ENCODE measurements at regions not wholly inside any gene's neighbourhood (a gene's known extent, or its start where the extent isn't known, plus 50 kb on each side); places are given as distances from the start of the nearest gene placed in this dataset.
"Not testable (repeated sequence)": the region's sequence is repeated elsewhere in the genome, so short reads cannot be mapped to it uniquely, and the experiment has no call there.

DNA sequence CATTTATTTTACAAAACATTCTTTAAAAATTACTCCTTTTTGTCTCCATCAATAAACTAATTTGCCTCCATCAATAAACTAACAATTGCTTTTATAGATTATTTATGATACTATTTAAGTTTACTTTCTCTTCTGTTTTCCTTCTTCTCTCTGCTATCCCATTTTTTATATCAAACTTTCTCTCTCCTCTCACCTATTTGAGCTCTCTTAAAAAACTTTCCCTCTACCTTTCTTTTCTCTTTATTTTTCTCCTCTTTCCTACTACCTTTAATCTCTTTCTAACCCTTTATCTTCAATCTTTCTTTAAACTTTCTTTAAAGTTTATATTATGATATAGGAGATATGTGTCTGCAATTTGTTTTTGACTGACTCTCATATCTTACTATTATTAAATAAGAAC is 566.4 kb downstream of the DACH1 start:
- DNase-seq (ENCODE audit: low spot score), result no peak
- H3K27me3 ChIP-seq (ENCODE audit: insufficient read depth, poor library complexity, severe bottlenecking), result no peaks in the 10 kb centered on the region
- H3K27ac ChIP-seq (ENCODE audit: poor library complexity, severe bottlenecking), result no peak overlapping the region
- no peaks in the 10 kb centered on the region for H3K9me3 ChIP-seq (ENCODE audit: severe bottlenecking)
- H3K36me3 ChIP-seq (ENCODE audit: low read depth), result no peaks in the 10 kb centered on the region
- H3K4me3 ChIP-seq (ENCODE audit: severe bottlenecking), result no peak overlapping the region
- no peak for ATAC-seq (ENCODE audit: low read depth)
- no peaks in the 10 kb centered on the region for H3K4me1 ChIP-seq (ENCODE audit: insufficient read depth, poor library complexity, severe bottlenecking)
- TF ChIP-seq, protein P1, sequence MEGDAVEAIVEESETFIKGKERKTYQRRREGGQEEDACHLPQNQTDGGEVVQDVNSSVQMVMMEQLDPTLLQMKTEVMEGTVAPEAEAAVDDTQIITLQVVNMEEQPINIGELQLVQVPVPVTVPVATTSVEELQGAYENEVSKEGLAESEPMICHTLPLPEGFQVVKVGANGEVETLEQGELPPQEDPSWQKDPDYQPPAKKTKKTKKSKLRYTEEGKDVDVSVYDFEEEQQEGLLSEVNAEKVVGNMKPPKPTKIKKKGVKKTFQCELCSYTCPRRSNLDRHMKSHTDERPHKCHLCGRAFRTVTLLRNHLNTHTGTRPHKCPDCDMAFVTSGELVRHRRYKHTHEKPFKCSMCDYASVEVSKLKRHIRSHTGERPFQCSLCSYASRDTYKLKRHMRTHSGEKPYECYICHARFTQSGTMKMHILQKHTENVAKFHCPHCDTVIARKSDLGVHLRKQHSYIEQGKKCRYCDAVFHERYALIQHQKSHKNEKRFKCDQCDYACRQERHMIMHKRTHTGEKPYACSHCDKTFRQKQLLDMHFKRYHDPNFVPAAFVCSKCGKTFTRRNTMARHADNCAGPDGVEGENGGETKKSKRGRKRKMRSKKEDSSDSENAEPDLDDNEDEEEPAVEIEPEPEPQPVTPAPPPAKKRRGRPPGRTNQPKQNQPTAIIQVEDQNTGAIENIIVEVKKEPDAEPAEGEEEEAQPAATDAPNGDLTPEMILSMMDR (IDR thresholded peaks at IDR 0.05; ENCODE audit: poor library complexity, severe bottlenecking), result no peak

DNA sequence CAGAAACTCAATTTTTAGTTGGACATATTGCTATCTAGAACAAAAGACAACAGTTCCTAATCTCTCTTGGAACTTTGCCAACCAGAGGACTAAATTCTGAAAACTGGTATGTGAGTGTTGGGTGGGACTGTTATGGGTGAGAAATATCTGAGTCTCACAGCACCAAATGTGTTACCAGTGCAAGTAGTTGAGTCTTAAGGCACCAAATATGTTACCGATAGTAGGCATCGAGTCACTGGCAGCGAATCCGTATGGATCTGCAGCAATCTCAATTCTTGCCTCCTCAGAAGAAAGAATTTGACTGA is 575.2 kb downstream of the DACH1 start:
- DNase-seq (ENCODE audit: low spot score) (no peak), ATAC-seq (ENCODE audit: low read depth) (no peak)
- TF ChIP-seq, protein P1 (IDR thresholded peaks at IDR 0.05; ENCODE audit: poor library complexity, severe bottlenecking), result no peak
- Histone ChIP-seq H3K4me1 (ENCODE audit: insufficient read depth, poor library complexity, severe bottlenecking) (no peaks in the 10 kb centered on the region), H3K27ac (ENCODE audit: poor library complexity, severe bottlenecking) (no peak overlapping the region), H3K36me3 (ENCODE audit: low read depth) (no peaks in the 10 kb centered on the region), H3K27me3 (ENCODE audit: insufficient read depth, poor library complexity, severe bottlenecking) (no peaks in the 10 kb centered on the region), H3K4me3 (ENCODE audit: severe bottlenecking) (no peak overlapping the region), H3K9me3 (ENCODE audit: severe bottlenecking) (no peaks in the 10 kb centered on the region)

DNA sequence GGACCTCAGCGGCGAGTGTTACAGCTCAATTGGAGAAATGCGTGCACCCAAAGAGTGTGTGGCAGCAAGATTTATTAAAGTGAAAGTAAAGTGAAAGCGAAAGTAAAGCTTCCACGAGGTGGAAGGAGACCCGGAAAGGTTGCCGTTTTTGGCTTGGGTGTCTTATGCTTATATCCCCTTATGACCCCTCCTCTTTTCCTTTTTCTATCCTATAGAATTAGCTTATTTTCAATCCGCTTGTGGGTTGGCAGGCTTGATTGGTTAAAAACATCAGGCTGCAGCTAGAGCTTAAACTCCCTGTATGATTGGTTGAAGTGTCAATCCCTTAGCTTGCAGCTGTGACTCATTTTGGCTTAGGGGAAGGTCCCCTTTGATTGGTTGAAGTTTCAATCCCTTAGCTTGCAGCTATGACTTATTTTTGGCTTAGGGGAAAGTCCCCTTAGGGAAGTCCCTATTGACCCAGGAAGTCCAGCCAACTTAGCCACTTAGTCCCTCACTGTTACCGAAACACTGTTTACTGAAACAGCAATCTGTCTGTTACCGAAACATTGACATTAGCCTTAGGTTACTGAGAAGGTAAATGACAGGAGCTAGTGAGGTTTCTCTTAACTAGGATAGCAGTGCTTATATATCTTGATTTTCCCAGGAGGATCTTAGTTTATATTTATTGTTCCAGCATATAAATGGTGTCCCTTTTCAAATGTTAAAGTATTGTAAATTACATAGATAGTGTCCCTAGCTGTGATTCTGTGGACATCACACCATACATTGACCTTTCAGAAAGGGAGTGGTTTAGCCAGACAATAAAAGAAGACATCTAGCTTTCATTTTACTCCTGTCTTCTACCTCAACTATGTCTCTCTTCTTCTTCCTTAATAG is 575.8 kb downstream of the DACH1 start:
- Histone ChIP-seq H3K4me1 (ENCODE audit: insufficient read depth, poor library complexity, severe bottlenecking) (no peaks in the 10 kb centered on the region), H3K4me3 (ENCODE audit: severe bottlenecking) (no peak overlapping the region), H3K9me3 (ENCODE audit: severe bottlenecking) (no peaks in the 10 kb centered on the region), H3K36me3 (ENCODE audit: low read depth) (no peaks in the 10 kb centered on the region), H3K27me3 (ENCODE audit: insufficient read depth, poor library complexity, severe bottlenecking) (no peaks in the 10 kb centered on the region), H3K27ac (ENCODE audit: poor library complexity, severe bottlenecking) (no peak overlapping the region)
- DNase-seq (ENCODE audit: low spot score), result no peak
- ATAC-seq (ENCODE audit: low read depth), result no peak
- TF ChIP-seq, protein P1 (IDR thresholded peaks at IDR 0.05; ENCODE audit: poor library complexity, severe bottlenecking), result no peak

DNA sequence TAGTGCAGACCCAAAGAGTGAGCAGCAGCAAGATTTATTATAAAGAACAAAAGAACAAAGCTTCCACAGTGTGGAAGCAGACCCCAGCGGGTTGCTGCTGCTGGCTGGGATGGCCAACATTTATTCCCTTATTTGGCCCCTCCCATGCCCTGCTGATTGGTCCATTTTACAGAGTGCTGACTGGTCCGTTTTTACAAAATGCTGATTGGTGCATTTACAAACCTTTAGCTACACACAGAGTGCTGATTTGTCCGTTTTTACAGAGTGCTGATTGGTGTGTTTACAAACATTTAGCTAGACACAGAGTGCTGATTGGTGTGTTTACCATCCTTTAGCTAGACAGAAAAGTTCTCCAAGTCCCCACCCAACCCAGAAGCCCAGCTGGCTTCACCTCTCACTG is 577.0 kb downstream of the DACH1 start:
- H3K27me3 ChIP-seq (ENCODE audit: insufficient read depth, poor library complexity, severe bottlenecking); H3K36me3 ChIP-seq (ENCODE audit: low read depth); H3K4me1 ChIP-seq (ENCODE audit: insufficient read depth, poor library complexity, severe bottlenecking); ATAC-seq (ENCODE audit: low read depth); H3K27ac ChIP-seq (ENCODE audit: poor library complexity, severe bottlenecking); H3K9me3 ChIP-seq (ENCODE audit: severe bottlenecking); DNase-seq (ENCODE audit: low spot score); H3K4me3 ChIP-seq (ENCODE audit: severe bottlenecking): not testable (repeated sequence)

DNA sequence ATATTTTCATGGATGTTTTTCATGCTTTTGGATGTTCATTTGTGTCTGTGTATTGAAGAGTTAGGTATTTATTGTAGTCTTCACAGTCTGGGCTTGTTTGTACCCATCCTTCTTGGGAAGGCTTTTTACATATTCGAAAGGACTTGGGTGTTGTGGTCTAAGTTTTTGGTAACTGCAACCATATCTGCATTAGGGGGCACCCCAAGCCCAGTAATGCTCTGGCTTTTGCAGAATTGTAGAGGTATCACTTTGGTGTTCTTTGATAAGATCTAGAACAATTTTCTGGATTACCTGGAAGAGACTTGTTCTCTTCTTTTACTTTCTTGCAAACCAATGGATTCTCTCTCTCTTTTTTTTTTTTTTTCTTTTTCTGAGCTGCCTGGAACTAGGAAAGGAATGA is 581.3 kb downstream of the DACH1 start:
- ATAC-seq (ENCODE audit: low read depth) (no peak), DNase-seq (ENCODE audit: low spot score) (no peak)
- Histone ChIP-seq H3K27ac (ENCODE audit: poor library complexity, severe bottlenecking) (no peak overlapping the region), H3K4me3 (ENCODE audit: severe bottlenecking) (no peak overlapping the region), H3K9me3 (ENCODE audit: severe bottlenecking) (no peaks in the 10 kb centered on the region), H3K36me3 (ENCODE audit: low read depth) (no peaks in the 10 kb centered on the region), H3K4me1 (ENCODE audit: insufficient read depth, poor library complexity, severe bottlenecking) (no peaks in the 10 kb centered on the region), H3K27me3 (ENCODE audit: insufficient read depth, poor library complexity, severe bottlenecking) (no peaks in the 10 kb centered on the region)
- TF ChIP-seq, protein P1 (IDR thresholded peaks at IDR 0.05; ENCODE audit: poor library complexity, severe bottlenecking), result no peak
